ENCODE measurements at regions not wholly inside any gene's neighbourhood (a gene's known extent, or its start where the extent isn't known, plus 50 kb on each side); places are given as distances from the start of the nearest gene placed in this dataset.
"Not testable (repeated sequence)": the region's sequence is repeated elsewhere in the genome, so short reads cannot be mapped to it uniquely, and the experiment has no call there.

- no peak for DNase-seq (ENCODE audit: low read depth in 2 of 2)
Observed at GRCh38 chr19:30817965-30818567, 445.9 kb downstream of the ZNF536 start.

- DNase-seq (ENCODE audit: low read depth in 2 of 2), result no peak
Observed at GRCh38 chr19:30817197-30817596, 445.0 kb downstream of the ZNF536 start.

- no peak for DNase-seq (ENCODE audit: low read depth in 2 of 2)
Observed at GRCh38 chr19:30815889-30816580, 443.9 kb downstream of the ZNF536 start.

GRCh38 chr19:30812099-30812678 is 440.0 kb downstream of the ZNF536 start:
- DNase-seq (ENCODE audit: low read depth in 2 of 2), result no peak

GRCh38 chr19:30811397-30812098 is 439.4 kb downstream of the ZNF536 start:
- no peak for DNase-seq (ENCODE audit: low read depth in 2 of 2)

GRCh38 chr19:30810726-30811125 is 438.5 kb downstream of the ZNF536 start:
- DNase-seq (ENCODE audit: low read depth in 2 of 2), result no peak

GRCh38 chr19:30807278-30807677 is 435.1 kb downstream of the ZNF536 start:
- DNase-seq (ENCODE audit: low read depth in 2 of 2), result no peak

- DNase-seq (ENCODE audit: low read depth in 2 of 2), result no peak
Observed at GRCh38 chr19:30806311-30806710, 434.1 kb downstream of the ZNF536 start.

GRCh38 chr19:30804751-30805150 is 432.6 kb downstream of the ZNF536 start:
- DNase-seq (ENCODE audit: low read depth in 2 of 2), result no peak

- not testable (repeated sequence) for DNase-seq (ENCODE audit: low read depth in 2 of 2)
Observed at GRCh38 chr19:30804333-30804732, 432.1 kb downstream of the ZNF536 start.

GRCh38 chr19:30802424-30803013 is 430.3 kb downstream of the ZNF536 start:
- no peak for DNase-seq (ENCODE audit: low read depth in 2 of 2)

- no peak for DNase-seq (ENCODE audit: low read depth in 2 of 2)
Observed at GRCh38 chr19:30799865-30800755, 427.9 kb downstream of the ZNF536 start.

- DNase-seq (ENCODE audit: low read depth in 2 of 2), result no peak
Observed at GRCh38 chr19:30795727-30796126, 423.5 kb downstream of the ZNF536 start.

GRCh38 chr19:30792561-30793505 is 420.6 kb downstream of the ZNF536 start:
- DNase-seq (ENCODE audit: low read depth in 2 of 2), result no peak

GRCh38 chr19:30791088-30791487 is 418.9 kb downstream of the ZNF536 start:
- no peak for DNase-seq (ENCODE audit: low read depth in 2 of 2)

GRCh38 chr19:30790056-30790680 is 418.0 kb downstream of the ZNF536 start:
- no peak for DNase-seq (ENCODE audit: low read depth in 2 of 2)

- DNase-seq (ENCODE audit: low read depth in 2 of 2), result no peak
Observed at GRCh38 chr19:30788105-30788765, 416.1 kb downstream of the ZNF536 start.

- no peak for DNase-seq (ENCODE audit: low read depth in 2 of 2)
Observed at GRCh38 chr19:30785458-30786137, 413.4 kb downstream of the ZNF536 start.

All from stimulated activated CD8-positive, alpha-beta memory T cell treated with anti-CD3 and anti-CD28 coated beads, Interleukin-7, amount 100 ng/mL, for 1 hour (primary cell).